NCI-H82 treated with DMSO at 0.1 percent for 48 hours (cell line): ENCODE measurements at regions not wholly inside any gene's neighbourhood (a gene's known extent, or its start where the extent isn't known, plus 50 kb on each side); places are given as distances from the start of the nearest gene placed in this dataset.

Source experiments
- DNase-seq: peaks from one replicate; lab custom pipeline; 2025; ENCODE audit not compliant: unreplicated experiment; lab: John Stamatoyannopoulos, UW

DNA sequence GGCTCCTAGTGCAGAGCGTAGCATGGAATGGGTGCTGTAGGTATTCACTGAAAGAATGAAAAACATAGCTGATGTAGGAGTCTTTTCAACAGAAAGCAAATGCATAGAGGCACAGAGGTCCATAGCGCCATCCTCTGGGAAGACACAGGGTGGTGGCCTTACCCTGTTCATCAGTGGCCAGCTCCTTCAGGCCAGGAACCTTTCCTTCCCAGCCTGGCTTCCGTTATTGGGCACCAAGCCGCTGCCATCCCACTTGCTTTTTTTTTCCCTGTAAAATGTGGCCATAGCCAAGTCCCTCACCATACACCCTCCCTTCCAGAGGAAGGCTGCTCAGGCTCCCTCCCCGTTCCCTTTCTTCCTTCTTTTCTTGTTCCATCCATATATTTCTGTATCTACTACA, 118.1 kb downstream of the ZNF621 start:
- no peak for DNase-seq

DNA sequence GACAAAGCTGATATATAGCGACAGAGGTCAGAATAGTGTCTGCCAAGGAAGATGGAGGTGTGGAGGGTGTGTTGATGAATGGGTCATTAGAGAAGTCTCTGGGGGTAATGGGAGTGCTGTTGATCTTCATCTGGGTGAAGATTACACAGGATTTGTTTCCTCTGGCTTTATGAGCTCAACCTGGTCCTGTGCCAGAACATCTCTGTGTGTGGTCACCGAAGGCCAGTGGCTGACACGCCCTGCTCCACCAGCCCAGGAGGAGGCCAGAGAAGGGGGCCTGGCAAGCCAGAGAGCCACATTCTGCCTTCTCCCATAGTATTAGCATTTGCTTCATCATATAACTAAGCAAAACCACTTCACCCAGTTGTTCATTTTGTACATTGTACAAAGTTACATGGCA, 121.1 kb downstream of the ZNF621 start:
- no peak for DNase-seq

DNA sequence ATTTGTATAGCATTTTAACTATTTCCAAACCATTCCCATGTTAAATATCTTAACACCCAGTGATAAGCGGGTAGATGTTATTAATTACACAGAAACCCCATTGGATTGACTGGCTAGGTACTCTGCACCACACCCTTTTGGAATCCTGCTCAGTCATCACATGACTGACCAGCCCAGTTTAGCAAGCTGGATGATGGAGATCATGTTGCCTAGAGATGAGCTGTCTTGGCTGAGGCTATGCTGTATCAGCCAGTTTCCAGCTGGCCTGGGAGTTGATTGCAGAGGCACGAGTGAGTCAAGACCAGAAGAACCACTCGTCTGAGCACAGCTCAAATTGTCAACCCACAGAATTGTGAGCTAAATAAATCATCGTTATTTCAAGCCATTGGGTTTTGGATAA, 124.6 kb downstream of the ZNF621 start:
- DNase-seq: no peak

- DNase-seq: no peak
Observed at GRCh38 chr3:40652072-40652471, 127.3 kb downstream of the ZNF621 start.

DNA sequence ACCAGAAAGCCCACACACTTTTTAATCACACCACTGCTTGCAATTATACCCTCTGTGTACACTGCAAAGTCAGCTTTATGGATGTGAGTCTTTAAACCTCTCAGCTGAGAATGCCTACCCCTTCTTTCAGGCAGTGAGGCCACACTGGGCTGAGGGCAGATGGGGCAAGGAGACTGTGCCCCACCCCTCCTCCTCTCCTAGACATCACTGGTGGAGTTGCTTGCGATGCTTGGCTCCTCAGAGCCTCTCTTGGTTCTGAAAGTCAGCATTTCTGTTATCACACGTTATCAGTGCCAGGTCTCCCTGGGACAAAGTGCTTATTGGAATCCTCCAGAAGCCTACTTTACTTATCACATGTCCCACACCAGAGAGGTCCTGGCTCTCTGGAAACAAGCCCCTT, 128.2 kb downstream of the ZNF621 start:
- no peak for DNase-seq

GRCh38 chr3:40653878-40654277, 129.1 kb downstream of the ZNF621 start:
- no peak for DNase-seq

DNA sequence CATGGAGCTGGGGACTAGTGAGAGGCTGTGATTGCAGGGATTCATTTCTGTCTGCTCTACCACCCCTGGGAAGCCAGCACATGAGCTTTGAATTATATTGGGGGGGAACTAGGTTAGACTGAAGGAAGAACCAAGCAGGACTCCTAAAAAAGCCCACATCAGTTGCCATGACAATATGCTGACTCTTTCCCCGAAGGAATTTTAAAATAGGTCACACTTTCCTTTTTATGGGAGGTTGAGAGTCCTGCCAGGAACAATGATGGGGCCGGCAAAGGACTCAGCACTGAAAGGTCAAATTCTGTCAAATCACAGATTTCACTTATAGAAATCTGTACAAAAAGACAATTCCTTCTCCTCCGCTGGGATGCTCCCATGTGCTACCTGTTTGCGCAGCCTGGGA, 130.8 kb downstream of the ZNF621 start:
- no peak for DNase-seq

GRCh38 chr3:40657623-40658022, 132.9 kb downstream of the ZNF621 start:
- DNase-seq: no peak

GRCh38 chr3:40658305-40658704, 133.5 kb downstream of the ZNF621 start:
- no peak for DNase-seq

DNA sequence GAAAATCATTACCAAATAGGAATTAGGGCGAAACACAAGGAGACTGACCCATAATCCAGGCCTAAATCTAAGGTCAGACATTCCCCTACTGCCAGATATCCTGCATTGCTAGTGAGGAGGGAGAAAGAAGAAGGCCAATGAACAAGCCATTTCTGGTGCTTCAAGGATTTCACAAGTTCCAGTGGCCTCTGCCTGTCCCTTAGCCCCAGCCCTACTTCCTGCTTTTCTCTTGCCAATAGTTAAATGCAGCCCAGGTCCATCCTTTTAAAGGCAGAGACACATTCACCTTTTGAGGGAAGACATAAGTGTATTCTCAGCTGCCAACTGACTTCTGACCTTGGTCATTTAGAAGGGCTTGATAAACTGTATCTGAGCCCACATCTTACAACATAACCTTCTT, 135.8 kb downstream of the ZNF621 start:
- DNase-seq: no peak

DNA sequence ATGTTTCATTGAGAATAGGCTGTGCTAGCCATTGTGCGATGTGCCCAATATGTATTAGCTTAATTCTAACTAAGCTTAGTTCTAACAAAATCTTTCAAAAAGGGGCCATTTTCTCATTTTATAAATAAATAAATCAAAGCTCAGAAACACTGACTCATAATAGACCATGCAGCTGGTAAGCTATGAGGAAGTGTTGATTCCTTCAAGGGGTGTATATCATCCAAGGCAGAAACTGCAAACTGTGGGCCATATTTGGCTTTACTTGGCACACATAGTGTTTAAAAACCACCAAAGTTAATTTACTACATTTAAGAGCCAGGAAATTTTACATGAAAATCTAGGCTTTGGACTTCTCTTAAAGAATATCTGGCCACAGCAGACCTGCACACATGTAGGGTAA, 136.5 kb downstream of the ZNF621 start:
- DNase-seq: no peak

GRCh38 chr3:40663280-40663679, 138.5 kb downstream of the ZNF621 start:
- DNase-seq: no peak

DNA sequence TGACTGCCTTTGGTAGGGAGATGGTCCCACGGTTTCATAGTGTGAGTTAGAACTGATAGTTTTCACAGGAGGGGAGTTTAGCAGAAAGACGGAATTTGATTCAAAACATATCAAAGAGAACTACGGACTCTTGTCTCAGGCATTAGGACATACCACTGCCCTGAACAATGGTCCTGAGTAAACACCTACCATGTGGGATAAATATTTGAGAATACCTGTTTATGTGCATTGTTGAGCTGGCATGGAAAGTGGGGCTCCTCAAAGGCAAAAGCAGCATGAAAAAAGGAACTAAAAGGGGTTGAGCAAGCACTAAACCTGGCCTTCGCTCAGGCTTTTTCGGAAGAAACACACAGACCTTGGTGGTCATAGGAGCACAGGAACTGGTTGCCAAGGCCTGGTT, 144.4 kb downstream of the ZNF621 start:
- no peak for DNase-seq

DNA sequence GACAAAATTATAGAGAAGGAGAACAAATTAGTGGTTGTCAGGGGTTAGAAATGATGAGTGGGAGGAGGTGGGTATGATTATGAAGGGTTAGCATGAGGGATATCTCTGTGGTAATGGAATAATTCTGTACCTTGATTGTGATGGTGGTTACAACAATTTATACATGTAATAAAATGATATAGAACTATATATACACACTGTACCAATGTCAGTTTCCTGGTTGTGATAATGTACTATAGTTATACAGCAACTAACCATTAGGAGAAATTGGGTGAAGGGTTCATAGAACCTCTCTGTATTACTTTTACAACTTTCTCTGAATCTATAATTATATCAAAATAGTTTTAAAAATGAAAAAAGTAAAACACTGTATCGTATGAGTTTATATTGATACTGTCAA, 148.1 kb downstream of the ZNF621 start:
- DNase-seq: no peak

DNA sequence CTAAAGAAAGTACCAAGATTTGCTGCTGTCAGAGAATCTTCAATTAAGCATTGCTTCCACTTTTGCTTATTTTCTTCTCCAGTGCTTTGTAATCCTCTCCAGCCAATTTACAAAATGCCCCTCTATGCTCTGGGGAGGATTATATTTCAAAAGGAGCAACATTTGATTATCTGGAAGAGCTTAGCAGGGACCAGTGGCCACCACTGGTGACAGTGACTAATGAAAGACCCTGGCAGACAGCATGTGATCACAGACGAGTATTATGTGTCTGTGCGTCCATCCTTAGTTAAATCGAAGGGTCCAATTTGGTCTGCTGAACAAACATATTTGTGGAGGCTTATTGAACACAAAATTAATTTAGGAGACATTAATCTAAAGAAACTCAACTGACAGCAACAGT, 152.6 kb downstream of the ZNF621 start:
- DNase-seq: no peak

- DNase-seq: no peak
Observed at GRCh38 chr3:40677749-40678148, 153.0 kb downstream of the ZNF621 start.

- no peak for DNase-seq
Observed at GRCh38 chr3:40679290-40679689, 154.5 kb downstream of the ZNF621 start.

DNA sequence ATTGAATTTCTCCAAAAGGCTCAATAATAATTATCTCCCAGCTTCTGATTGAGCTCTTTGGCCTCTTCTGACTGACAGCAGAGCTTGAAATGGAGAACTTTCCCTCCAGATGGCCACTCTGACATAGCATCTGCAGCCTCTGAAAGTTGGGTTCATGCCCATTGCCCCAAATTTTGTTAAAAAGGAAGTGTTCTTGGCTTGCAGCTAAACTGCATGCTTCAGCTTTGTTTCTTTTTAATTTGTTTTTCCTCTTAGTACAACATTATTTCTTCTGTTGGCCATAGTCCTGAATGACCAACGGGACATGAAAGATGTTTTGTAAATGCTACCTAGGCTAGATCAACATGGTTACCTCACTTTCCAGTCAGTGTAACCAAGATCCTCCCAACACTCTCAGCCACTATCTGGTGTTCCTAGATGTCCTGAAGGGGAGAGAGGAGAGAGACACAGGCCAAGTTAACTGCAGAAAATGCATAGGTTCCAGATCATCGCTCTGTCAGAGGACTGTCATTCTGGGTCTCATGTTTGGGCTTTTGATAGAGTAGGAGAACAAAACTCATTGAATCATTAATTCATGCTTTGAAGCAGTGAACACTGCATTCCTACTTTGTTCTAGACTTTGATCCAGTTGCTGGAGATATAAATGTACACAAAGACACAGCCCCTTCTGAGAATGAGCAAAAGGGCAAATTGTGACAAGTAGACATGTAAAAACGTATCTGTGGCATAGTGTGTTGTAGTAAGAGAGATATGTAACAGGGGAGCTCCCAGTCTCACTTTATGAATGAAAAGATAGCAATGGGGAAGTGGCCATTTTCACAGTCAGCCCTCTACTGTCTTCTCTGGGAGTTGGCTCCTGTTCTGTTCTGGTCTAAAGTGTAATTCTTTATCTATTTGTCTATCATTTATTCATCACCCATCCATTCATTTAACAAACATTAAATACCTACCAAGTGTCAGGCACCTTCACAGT, 156.2 kb downstream of the ZNF621 start:
- DNase-seq: no peak

GRCh38 chr3:40681658-40682055, 156.9 kb downstream of the ZNF621 start:
- DNase-seq: no peak

DNA sequence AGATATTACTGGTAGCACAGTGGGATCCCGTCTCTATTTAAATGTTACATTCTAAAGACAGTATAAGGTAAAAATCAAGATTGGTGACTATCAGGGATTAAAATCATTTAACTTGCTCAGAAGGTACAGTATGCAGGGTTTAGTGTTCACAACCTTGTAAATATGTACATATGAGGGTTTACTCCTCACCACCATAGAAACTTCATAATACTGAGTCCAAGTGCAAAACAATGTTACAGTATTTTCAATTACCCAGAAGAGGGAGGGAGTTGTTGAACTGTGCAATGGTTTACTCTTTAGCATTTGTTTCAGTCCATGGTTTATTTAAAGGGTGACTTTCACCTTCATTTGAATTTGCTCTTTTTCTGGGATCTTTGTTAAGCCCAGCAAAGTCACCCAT, 165.1 kb downstream of the ZNF621 start:
- DNase-seq: no peak

GRCh38 chr3:40690749-40691451, 166.1 kb downstream of the ZNF621 start:
- DNase-seq: no peak

DNA sequence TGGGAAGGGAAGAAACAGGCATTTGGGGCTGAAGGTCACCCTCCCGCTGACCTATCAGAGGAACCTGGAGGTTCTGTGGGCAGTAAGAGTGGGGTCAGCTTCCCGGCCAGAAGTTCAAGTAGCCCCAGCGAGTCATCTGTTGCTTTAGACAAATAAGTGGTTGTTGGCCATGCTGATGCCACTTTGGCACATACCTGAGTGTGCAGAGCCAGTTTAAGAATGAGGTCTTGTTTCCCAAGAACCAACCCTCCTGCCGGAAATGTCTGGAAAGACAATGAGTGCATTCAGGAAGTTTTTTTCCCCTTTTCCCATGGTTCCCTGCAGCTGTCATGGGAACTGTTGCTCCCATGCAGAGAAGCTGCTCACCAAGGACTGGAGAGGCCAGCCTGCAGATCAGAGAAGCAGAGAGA, 166.7 kb downstream of the ZNF621 start:
- DNase-seq: no peak
